HCT116 (cell line): ENCODE measurements at regions not wholly inside any gene's neighbourhood (a gene's known extent, or its start where the extent isn't known, plus 50 kb on each side); places are given as distances from the start of the nearest gene placed in this dataset.

Source experiments
- CEBPB ChIP-seq: IDR thresholded peaks from 2 replicates; pipeline ENCODE4 v1.6.1; 2012; ENCODE audit warnings: low read depth
- CTCF ChIP-seq, 3 experiments: fragments of 200-600 bp in 1 of 3; sonication (generic) in 1 of 3; IDR thresholded peaks in 2 of 3; conservative IDR thresholded peaks in 1 of 3; 2 replicates each; pipeline ENCODE4 v1.5.1; 2012 to 2017; ENCODE audit warnings: low read depth in 2 of 3, low read length in 2 of 3, antibody characterized with exemption in 1 of 3, borderline replicate concordance in 1 of 3, control low read depth in 1 of 3, mild to moderate bottlenecking in 1 of 3, mixed read lengths in 1 of 3, mixed run types in 1 of 3, moderate library complexity in 1 of 3; ENCODE audit not compliant: insufficient read depth in 1 of 3
- EZH2 ChIP-seq: fragments of 200-600 bp; sonication (generic); IDR thresholded peaks from 2 replicates; pipeline ENCODE4 v1.6.1; 2017; ENCODE audit warnings: antibody characterized with exemption, mixed run types
- MAX ChIP-seq: IDR thresholded peaks from 2 replicates; pipeline ENCODE4 v1.6.1; 2012
- POLR2A ChIP-seq: IDR thresholded peaks from 2 replicates; pipeline ENCODE4 v1.7.0; 2011; ENCODE audit warnings: borderline replicate concordance; ENCODE audit not compliant: insufficient read depth, insufficient read length; ENCODE audit errors: extremely low read depth
- POLR2AphosphoS5 ChIP-seq: IDR thresholded peaks from 2 replicates; pipeline ENCODE4 v1.6.1; 2011; ENCODE audit warnings: mild to moderate bottlenecking, low read depth, low read length, moderate library complexity
- RAD21 ChIP-seq: IDR thresholded peaks from 2 replicates; pipeline ENCODE4 v1.6.1; 2012; ENCODE audit warnings: low read depth, mild to moderate bottlenecking
- REST ChIP-seq: IDR thresholded peaks from 2 replicates; pipeline ENCODE4 v1.6.1; 2012; ENCODE audit warnings: low read depth
- SIN3A ChIP-seq: IDR thresholded peaks from 2 replicates; pipeline ENCODE4 v1.6.1; 2012; ENCODE audit warnings: low read depth
- SP1 ChIP-seq: IDR thresholded peaks from 2 replicates; pipeline ENCODE4 v1.6.1; 2012; ENCODE audit warnings: low read depth
- YY1 ChIP-seq: IDR thresholded peaks from 2 replicates; pipeline ENCODE4 v1.6.1; 2011; ENCODE audit warnings: low read length, low read depth, moderate library complexity, mild to moderate bottlenecking; ENCODE audit not compliant: insufficient replicate concordance; ENCODE audit errors: extremely low read depth
- ZFX ChIP-seq: fragments of 450-650 bp; IDR thresholded peaks from 2 replicates; pipeline ENCODE4 v1.6.1; 2017
- TF ChIP-seq, protein P1 (sequence below): IDR thresholded peaks from 2 replicates; pipeline ENCODE4 v1.6.1; 2011; ENCODE audit warnings: mild to moderate bottlenecking, low read length, moderate library complexity; ENCODE audit not compliant: insufficient replicate concordance; ENCODE audit errors: extremely low read depth

DNA sequence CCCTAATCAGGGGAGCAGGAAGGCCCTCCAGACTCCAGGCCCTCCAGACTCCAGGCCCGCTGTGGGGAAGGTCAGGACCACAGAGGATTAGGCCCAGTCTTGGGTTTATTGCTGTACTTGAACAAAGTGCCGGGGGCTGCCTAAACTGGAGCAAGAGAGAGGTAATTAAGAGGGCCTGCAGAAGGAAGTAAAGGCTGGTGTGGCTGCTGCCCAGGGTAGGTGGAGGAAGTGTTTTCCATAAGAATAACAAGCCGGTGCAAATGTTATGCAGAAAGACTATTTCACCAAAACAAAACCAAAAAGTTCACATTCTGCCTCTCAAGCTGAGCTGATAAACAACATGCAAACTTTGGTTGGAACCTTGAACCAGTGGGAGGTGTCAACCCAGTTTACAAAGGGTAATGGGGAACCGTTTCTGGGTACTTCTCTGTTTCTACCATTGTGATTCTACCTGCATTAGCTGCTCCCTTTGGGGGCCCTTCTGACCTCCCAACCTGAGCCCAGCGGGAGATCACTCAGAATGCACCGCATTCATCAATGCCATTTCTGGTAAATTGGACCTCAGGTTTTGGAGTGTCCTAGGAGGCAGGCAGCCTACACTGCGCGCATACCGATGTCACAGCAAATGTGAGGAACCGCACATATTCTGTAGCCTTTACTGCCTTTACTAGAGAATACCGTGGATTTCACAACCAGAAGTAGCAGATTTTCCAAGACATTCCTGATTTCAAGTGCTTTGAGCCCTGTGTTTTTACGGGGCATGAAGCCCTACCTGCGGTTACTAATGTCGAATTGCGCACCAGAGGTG is 59.7 kb upstream of the BCOR start:
- TF ChIP-seq CTCF (IDR thresholded peaks at IDR 0.05 in 2 of 3, conservative IDR thresholded peaks at IDR 0.05 in 1 of 3; ENCODE audit: borderline replicate concordance in 1 of 3, insufficient read depth in 1 of 3, low read depth in 2 of 3, low read length in 2 of 3) (no peak), CEBPB (no peak), POLR2A (no peak), MAX (no peak), SP1 (no peak), YY1 (no peak), EZH2 (no peak), REST (no peak), POLR2AphosphoS5 (no peak), RAD21 (no peak), ZFX (no peak), SIN3A (no peak)
- TF ChIP-seq, protein P1, sequence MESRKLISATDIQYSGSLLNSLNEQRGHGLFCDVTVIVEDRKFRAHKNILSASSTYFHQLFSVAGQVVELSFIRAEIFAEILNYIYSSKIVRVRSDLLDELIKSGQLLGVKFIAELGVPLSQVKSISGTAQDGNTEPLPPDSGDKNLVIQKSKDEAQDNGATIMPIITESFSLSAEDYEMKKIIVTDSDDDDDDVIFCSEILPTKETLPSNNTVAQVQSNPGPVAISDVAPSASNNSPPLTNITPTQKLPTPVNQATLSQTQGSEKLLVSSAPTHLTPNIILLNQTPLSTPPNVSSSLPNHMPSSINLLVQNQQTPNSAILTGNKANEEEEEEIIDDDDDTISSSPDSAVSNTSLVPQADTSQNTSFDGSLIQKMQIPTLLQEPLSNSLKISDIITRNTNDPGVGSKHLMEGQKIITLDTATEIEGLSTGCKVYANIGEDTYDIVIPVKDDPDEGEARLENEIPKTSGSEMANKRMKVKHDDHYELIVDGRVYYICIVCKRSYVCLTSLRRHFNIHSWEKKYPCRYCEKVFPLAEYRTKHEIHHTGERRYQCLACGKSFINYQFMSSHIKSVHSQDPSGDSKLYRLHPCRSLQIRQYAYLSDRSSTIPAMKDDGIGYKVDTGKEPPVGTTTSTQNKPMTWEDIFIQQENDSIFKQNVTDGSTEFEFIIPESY: no peak
